NCI-H748 treated with DMSO at 0.1 percent for 48 hours (cell line): ENCODE measurements at regions not wholly inside any gene's neighbourhood (a gene's known extent, or its start where the extent isn't known, plus 50 kb on each side); places are given as distances from the start of the nearest gene placed in this dataset.

Source experiments
- DNase-seq: peaks from one replicate; lab custom pipeline; 2025; lab: John Stamatoyannopoulos, UW

- DNase-seq = no peak
These were observed 153.6 kb upstream of the C14orf180 start for GRCh38 chr14:104425763-104426646.

DNA sequence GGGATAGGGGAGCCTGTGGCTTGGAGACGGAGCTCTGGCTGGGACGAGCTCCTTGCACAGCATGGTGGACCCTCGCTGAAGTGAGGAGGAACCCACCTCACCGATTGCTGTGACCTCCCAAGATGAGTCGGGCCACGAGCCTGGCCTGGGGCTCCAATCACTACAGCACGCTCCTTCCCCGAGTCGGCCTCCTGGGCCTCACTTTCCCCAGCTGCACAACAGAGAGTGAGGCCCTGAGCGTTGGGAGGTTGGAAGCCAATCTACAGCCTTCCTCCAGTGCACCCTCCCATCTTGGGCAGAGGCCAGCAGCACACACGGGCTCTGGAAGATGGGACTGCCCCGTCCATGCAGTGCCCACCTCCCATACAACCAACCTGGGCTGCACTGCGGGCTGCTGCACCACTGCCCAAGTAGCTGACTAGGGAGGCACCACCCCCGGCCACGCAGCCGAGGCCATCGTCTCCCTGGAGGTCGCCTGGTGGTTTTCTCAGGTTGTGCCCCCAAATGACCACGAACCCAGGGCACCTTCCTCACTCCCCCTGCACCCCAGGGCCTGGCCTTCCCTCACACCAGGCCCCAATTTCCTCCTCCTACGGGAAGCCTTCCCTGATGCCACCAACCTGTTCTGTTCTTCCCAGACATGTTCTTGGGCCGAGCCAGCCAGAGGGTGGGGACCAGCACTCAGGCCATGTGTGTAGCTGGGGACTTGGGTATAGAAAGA, 152.3 kb upstream of the C14orf180 start:
- DNase-seq = no peak

DNA sequence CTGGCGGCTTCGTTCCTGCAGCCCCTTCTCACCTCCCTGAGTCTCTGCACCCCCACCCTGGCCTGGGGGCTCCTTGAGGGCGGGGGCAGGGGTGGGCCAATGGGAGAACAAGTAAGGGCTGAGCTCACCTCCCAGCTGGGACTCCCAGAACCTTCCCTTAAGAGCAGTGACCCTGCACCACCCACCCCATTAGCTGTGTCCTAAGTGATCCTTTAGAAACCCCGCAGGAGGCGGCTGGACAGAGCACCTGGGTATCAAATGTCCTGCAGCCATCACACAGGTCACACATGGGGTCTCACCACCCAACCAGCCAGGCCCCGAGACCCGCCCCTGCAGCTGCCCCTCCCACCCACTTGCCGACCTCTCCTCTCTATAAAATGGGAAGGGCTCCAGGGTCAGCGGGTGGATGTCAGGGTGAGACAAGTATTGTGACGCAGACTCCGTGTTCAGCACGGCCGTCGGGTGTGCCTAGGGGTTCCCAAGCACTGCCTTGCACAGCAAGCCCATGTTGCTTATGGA, 151.2 kb upstream of the C14orf180 start:
- no peak for DNase-seq

DNA sequence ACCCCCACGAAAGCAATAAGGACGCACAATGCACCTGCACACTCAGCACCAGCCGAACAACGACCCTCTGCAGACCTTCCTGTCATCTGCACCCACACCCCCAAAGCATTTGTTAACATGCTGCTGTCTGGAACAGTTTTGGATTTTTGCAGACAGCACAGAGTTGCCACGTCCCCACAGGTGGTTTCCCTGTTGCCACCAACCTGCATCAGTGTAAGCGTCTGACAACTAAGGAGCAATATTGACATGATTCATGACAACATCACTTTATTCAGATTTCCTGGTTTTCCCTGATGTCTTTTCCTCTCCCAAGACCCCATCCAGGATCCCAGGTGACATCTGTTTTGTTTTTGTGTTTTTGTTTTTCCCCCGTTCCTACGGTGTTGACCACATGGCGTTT, 150.7 kb upstream of the C14orf180 start:
- DNase-seq = no peak

GRCh38 chr14:104429291-104429861, 150.2 kb upstream of the C14orf180 start:
- DNase-seq = peak; percentile 6

- no peak for DNase-seq
These were observed 148.1 kb upstream of the C14orf180 start for GRCh38 chr14:104431351-104431928.

DNA sequence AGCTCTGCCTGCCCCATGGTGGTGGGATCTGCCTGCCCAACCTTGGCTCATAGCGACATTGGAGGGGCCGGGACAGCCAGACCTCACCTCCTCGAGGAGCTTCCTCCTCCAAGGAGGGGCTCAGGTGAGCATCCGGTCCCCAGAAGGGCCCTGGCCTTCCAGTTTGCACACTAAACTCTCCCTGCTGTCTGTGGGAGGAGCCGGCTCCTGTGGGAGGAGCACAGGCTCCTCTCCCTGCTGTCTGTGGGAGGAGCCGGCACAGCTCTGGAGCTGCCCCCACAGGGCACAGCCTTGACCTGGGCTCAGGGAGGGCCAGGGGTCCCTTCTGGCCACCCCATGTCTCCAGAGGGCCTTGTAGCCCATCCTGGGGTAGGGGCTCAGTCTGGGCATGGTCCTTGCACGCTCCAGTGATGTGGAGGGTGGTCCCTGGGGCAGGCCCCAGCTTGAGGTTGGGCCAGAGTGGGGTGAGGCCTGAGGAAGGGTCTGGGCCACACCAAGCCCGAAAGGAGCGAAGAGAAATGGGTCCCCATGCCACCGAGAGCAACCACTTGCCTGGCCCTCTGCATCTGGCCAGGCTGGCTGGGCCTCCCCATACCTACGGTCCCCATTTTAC, 147.5 kb upstream of the C14orf180 start:
- DNase-seq = no peak

GRCh38 chr14:104432611-104433231, 146.8 kb upstream of the C14orf180 start:
- no peak for DNase-seq

GRCh38 chr14:104433401-104434213, 146.0 kb upstream of the C14orf180 start:
- no peak for DNase-seq

- no peak for DNase-seq
These were observed 145.1 kb upstream of the C14orf180 start for GRCh38 chr14:104434214-104435076.

DNA sequence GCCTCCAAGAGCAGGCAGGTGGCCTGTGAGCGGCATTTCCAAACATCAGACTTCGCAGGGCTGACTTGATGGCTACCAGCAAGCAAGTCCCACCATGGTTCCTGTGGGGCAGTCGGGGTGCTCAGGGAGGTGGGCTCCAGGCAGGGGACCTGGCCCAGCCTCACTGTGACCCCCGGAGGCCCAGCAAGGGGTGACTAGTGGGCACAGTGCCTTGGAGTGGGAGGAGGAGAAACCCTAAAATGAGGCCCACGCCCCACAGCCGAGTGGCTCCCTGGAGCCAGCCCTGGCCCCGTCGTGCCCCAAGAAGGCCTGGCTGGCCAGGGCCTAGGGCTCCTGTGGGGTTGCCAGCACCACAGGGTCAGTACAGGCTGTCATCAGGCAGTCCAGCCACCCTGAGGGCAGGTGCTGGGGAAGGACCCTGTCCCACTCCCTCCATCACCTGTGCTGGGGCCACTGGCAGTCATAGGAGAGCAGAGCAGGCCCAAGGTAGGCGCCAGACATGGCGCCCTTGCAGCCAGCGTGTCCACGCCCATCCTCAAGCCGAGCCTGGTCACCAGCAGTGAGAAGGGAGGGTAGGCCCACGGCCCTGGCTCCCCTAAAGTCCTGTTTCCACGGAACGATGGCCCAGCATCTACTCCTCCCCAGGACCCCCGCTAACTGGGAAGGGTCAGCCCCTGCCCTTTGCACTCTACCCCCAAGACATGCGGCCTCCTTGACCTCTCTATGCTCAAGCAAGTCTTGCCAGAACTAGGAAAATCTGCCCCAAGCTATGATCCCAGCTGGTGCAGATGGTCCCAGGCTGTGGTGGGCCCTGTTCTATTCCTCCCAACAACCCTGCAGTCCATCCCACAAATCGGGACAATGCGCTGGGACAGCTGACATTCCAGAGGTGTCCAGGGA, 144.2 kb upstream of the C14orf180 start:
- DNase-seq = no peak

GRCh38 chr14:104436047-104436591, 143.4 kb upstream of the C14orf180 start:
- DNase-seq = no peak

GRCh38 chr14:104436741-104437701, 142.5 kb upstream of the C14orf180 start:
- DNase-seq = peak; percentile 91

DNA sequence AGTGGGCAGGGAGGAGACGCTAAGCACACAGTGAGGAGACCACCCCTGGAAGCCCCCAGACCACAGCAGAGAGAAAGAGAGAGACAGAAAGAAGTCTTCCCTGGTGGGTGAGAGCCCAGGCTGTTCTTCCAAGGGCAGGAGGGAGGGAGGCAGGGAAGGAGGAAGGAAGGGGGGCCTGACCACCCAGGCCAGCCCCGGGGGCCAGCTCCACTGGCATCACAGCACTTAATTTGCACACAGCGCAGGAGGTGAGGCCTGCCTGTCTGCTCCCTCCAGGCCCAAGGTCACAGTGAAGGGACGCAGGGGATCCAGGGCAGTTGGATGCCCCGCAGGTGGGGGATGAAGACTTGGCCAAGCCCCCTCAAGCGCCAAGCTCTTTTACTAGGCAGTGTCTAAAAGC, 141.9 kb upstream of the C14orf180 start:
- DNase-seq = no peak

GRCh38 chr14:104438166-104438887, 141.2 kb upstream of the C14orf180 start:
- no peak for DNase-seq

GRCh38 chr14:104439625-104440024, 139.9 kb upstream of the C14orf180 start:
- DNase-seq = no peak
